ENCODE measurements at regions not wholly inside any gene's neighbourhood (a gene's known extent, or its start where the extent isn't known, plus 50 kb on each side); places are given as distances from the start of the nearest gene placed in this dataset.

GRCh38 chr3:124628863-124629262, 101.4 kb upstream of the UMPS start:
- TF ChIP-seq CTCF (IDR thresholded peaks at IDR 0.05): no peak
- TF ChIP-seq POLR2A (IDR thresholded peaks at IDR 0.05): no peak

All from thyroid gland (tissue), 4 donors.